ENCODE measurements at regions not wholly inside any gene's neighbourhood (a gene's known extent, or its start where the extent isn't known, plus 50 kb on each side); places are given as distances from the start of the nearest gene placed in this dataset.

- DNase-seq = no peak
- H3K27me3 ChIP-seq (replicated peaks in 2 of 5; ENCODE audit: control insufficient read depth in 4 of 5, insufficient read depth in 5 of 5, low read length in 4 of 5) = peaks cover 0 to 21% (median 8%) of the 10 kb centered on the region in 5 experiments
- no peak overlapping the region for H3K27ac ChIP-seq (ENCODE audit: insufficient read depth in 1 of 2, low read depth in 1 of 2, low read length in 2 of 2, poor library complexity in 1 of 2, severe bottlenecking in 2 of 2)
- WGBS (ENCODE audit: insufficient coverage) = 51% methylated on average over 9 of the region's 9 CpGs
- ChIA-PET CTCF (interaction anchor here (1.1 kb wide), 1 partner anchor 9 kb away, joined by 3 read pairs; no protein-coding TSS in a partner anchor), POLR2A (no interaction called here)
- H3K4me3 ChIP-seq (ENCODE audit: control insufficient read depth in 1 of 7, extremely low read depth in 1 of 7, insufficient read depth in 4 of 7, low read depth in 2 of 7, low read length in 6 of 7) = no peak overlapping the region
- no peaks in the 10 kb centered on the region for H3K9me3 ChIP-seq (ENCODE audit: control extremely low read depth in 1 of 5, control insufficient read depth in 4 of 5, insufficient read depth in 2 of 5, low read depth in 1 of 5, low read length in 4 of 5)
- H3K36me3 ChIP-seq (ENCODE audit: control insufficient read depth in 4 of 4, insufficient read depth in 4 of 4, low read length in 3 of 4) = no peaks in the 10 kb centered on the region
- no peaks in the 10 kb centered on the region for H3K4me1 ChIP-seq (ENCODE audit: control extremely low read depth in 1 of 4, control insufficient read depth in 4 of 4, insufficient read depth in 4 of 4, low read length in 3 of 4)
These were observed 329.7 kb downstream of the UQCRFS1 start for GRCh38 chr19:28883241-28883693.

DNA sequence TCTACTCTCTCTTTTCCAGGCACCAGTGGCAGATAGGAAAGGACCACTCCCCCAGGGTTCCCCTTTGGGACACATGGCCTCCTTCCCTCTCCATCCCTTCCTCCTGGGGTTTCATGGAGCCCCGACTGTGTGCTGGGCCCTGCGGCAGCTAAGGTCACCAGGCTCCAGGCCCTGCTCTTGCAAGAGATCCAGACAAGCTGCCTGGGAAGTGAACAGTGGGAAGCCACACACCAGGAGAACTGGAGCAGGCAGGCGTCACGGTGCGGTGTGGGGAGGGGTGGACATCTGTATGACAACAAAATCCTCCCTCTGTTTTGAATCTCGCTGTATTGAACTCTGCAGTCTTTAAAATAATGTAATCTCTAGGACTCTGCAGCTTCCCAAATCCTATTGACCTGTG lies 330.1 kb downstream of the UQCRFS1 start:
- no peak for DNase-seq
- no peak overlapping the region for H3K27ac ChIP-seq (ENCODE audit: insufficient read depth in 1 of 2, low read depth in 1 of 2, low read length in 2 of 2, poor library complexity in 1 of 2, severe bottlenecking in 2 of 2)
- H3K4me3 ChIP-seq (ENCODE audit: control insufficient read depth in 1 of 7, extremely low read depth in 1 of 7, insufficient read depth in 4 of 7, low read depth in 2 of 7, low read length in 6 of 7) = no peak overlapping the region
- no peaks in the 10 kb centered on the region for H3K9me3 ChIP-seq (ENCODE audit: control extremely low read depth in 1 of 5, control insufficient read depth in 4 of 5, insufficient read depth in 2 of 5, low read depth in 1 of 5, low read length in 4 of 5)
- H3K27me3 ChIP-seq (replicated peaks in 2 of 5; ENCODE audit: control insufficient read depth in 4 of 5, insufficient read depth in 5 of 5, low read length in 4 of 5) = peaks cover 0 to 18% (median 8%) of the 10 kb centered on the region in 5 experiments
- POLR2A ChIA-PET = no interaction called here
- CTCF ChIA-PET = interaction anchor here (1.1 kb wide), 1 partner anchor 8 kb away, joined by 3 read pairs; no protein-coding TSS in a partner anchor
- H3K36me3 ChIP-seq (ENCODE audit: control insufficient read depth in 4 of 4, insufficient read depth in 4 of 4, low read length in 3 of 4) = no peaks in the 10 kb centered on the region
- WGBS (ENCODE audit: insufficient coverage) = 61% methylated on average over 4 of the region's 6 CpGs
- H3K4me1 ChIP-seq (ENCODE audit: control extremely low read depth in 1 of 4, control insufficient read depth in 4 of 4, insufficient read depth in 4 of 4, low read length in 3 of 4) = no peaks in the 10 kb centered on the region

DNA sequence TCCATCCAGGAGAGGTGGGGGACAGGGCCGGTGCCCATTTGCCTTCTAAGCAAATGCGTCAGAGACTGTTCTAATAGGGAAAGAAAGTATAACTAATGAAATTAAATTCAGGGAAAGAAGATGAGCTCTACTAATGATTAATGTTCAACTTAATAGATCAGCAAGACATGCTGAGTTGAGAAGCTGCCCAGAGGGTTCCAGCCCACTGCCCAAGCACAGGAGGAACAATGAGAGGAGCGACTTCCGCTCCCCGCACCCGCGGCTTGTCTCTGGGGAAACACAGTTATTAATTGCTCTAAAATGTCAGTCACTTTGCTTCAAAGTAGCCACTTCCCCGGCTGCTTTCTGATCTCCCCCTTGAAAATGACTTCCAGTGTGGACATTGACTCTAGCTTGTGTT lies 331.3 kb downstream of the UQCRFS1 start:
- H3K9me3 ChIP-seq (ENCODE audit: control extremely low read depth in 1 of 5, control insufficient read depth in 4 of 5, insufficient read depth in 2 of 5, low read depth in 1 of 5, low read length in 4 of 5) = no peaks in the 10 kb centered on the region
- H3K27ac ChIP-seq (ENCODE audit: insufficient read depth in 1 of 2, low read depth in 1 of 2, low read length in 2 of 2, poor library complexity in 1 of 2, severe bottlenecking in 2 of 2) = no peak overlapping the region
- no peak overlapping the region for H3K4me3 ChIP-seq (ENCODE audit: control insufficient read depth in 1 of 7, extremely low read depth in 1 of 7, insufficient read depth in 4 of 7, low read depth in 2 of 7, low read length in 6 of 7)
- H3K36me3 ChIP-seq (ENCODE audit: control insufficient read depth in 4 of 4, insufficient read depth in 4 of 4, low read length in 3 of 4) = no peaks in the 10 kb centered on the region
- ChIA-PET CTCF (interaction anchor here (1.0 kb wide), 2 partner anchors 9 to 144 kb away, joined by 3 to 4 read pairs; no protein-coding TSS in a partner anchor), POLR2A (no interaction called here)
- DNase-seq = no peak
- no peaks in the 10 kb centered on the region for H3K4me1 ChIP-seq (ENCODE audit: control extremely low read depth in 1 of 4, control insufficient read depth in 4 of 4, insufficient read depth in 4 of 4, low read length in 3 of 4)
- H3K27me3 ChIP-seq (replicated peaks in 2 of 5; ENCODE audit: control insufficient read depth in 4 of 5, insufficient read depth in 5 of 5, low read length in 4 of 5) = peaks cover 0 to 15% (median 8%) of the 10 kb centered on the region in 5 experiments
- 32% methylated on average over 6 of the region's 8 CpGs for WGBS (ENCODE audit: insufficient coverage)

- DNase-seq = no peak
- 64% methylated on average over 6 of the region's 10 CpGs for WGBS (ENCODE audit: insufficient coverage)
- H3K4me1 ChIP-seq (ENCODE audit: control extremely low read depth in 1 of 4, control insufficient read depth in 4 of 4, insufficient read depth in 4 of 4, low read length in 3 of 4) = no peaks in the 10 kb centered on the region
- ChIA-PET POLR2A (no interaction called here), CTCF (interaction anchor here (1.0 kb wide), 2 partner anchors 8 to 143 kb away, joined by 3 to 4 read pairs; no protein-coding TSS in a partner anchor)
- H3K36me3 ChIP-seq (ENCODE audit: control insufficient read depth in 4 of 4, insufficient read depth in 4 of 4, low read length in 3 of 4) = no peaks in the 10 kb centered on the region
- H3K9me3 ChIP-seq (ENCODE audit: control extremely low read depth in 1 of 5, control insufficient read depth in 4 of 5, insufficient read depth in 2 of 5, low read depth in 1 of 5, low read length in 4 of 5) = no peaks in the 10 kb centered on the region
- peaks cover 0 to 15% (median 8%) of the 10 kb centered on the region in 5 experiments for H3K27me3 ChIP-seq (replicated peaks in 2 of 5; ENCODE audit: control insufficient read depth in 4 of 5, insufficient read depth in 5 of 5, low read length in 4 of 5)
- H3K4me3 ChIP-seq (ENCODE audit: control insufficient read depth in 1 of 7, extremely low read depth in 1 of 7, insufficient read depth in 4 of 7, low read depth in 2 of 7, low read length in 6 of 7) = no peak overlapping the region
- no peak overlapping the region for H3K27ac ChIP-seq (ENCODE audit: insufficient read depth in 1 of 2, low read depth in 1 of 2, low read length in 2 of 2, poor library complexity in 1 of 2, severe bottlenecking in 2 of 2)
These were observed 332.1 kb downstream of the UQCRFS1 start for GRCh38 chr19:28880735-28881401.

DNA sequence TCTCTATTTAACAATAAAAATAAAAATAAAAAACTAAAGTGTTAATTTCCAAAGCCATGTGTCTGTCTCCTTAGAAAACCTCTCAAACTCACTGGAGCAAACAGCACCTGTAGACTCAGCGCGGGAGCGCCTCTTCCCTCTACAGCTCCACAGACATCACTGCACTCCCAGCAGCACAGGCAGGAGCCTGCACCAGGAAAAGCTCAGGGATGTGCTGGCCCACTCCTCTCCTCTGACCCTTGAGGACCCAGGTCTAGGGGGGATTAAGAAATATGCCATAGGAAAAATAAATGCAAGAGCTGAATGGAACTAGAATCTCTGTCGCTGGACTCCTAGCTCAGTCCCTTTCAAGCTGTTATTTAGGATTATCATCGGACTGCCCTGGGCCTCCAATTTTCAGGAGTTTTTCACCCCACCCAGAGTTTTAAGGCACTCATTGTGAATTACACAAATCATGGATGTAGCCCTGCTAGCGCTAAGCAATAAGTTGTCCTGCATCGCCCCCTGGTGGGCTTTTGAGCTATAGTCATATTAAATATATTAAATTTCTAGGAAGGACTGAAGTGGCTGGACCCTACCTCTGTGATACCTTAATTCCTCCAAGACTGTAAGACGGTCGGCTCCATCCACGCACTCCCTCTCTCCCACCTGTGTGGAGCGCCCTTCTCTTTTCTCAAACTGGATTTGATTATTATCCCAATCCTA lies 333.9 kb downstream of the UQCRFS1 start:
- H3K36me3 ChIP-seq (ENCODE audit: control insufficient read depth in 4 of 4, insufficient read depth in 4 of 4, low read length in 3 of 4) = no peaks in the 10 kb centered on the region
- H3K9me3 ChIP-seq (ENCODE audit: control extremely low read depth in 1 of 5, control insufficient read depth in 4 of 5, insufficient read depth in 2 of 5, low read depth in 1 of 5, low read length in 4 of 5) = no peaks in the 10 kb centered on the region
- peaks cover 0 to 15% (median 6%) of the 10 kb centered on the region in 5 experiments for H3K27me3 ChIP-seq (replicated peaks in 2 of 5; ENCODE audit: control insufficient read depth in 4 of 5, insufficient read depth in 5 of 5, low read length in 4 of 5)
- DNase-seq = peak; percentile 64 to 84 (median 71)
- no peaks in the 10 kb centered on the region for H3K4me1 ChIP-seq (ENCODE audit: control extremely low read depth in 1 of 4, control insufficient read depth in 4 of 4, insufficient read depth in 4 of 4, low read length in 3 of 4)
- no peak overlapping the region for H3K27ac ChIP-seq (ENCODE audit: insufficient read depth in 1 of 2, low read depth in 1 of 2, low read length in 2 of 2, poor library complexity in 1 of 2, severe bottlenecking in 2 of 2)
- H3K4me3 ChIP-seq (ENCODE audit: control insufficient read depth in 1 of 7, extremely low read depth in 1 of 7, insufficient read depth in 4 of 7, low read depth in 2 of 7, low read length in 6 of 7) = no peak overlapping the region
- WGBS (ENCODE audit: insufficient coverage) = 34% methylated on average over 9 of the region's 11 CpGs
- ChIA-PET POLR2A (no interaction called here), CTCF (interaction anchor here (0.8 to 2.2 kb wide), 10 partner anchors 11 to 913 kb away, joined by 3 to 8 read pairs (median 4); no protein-coding TSS in a partner anchor)

DNA sequence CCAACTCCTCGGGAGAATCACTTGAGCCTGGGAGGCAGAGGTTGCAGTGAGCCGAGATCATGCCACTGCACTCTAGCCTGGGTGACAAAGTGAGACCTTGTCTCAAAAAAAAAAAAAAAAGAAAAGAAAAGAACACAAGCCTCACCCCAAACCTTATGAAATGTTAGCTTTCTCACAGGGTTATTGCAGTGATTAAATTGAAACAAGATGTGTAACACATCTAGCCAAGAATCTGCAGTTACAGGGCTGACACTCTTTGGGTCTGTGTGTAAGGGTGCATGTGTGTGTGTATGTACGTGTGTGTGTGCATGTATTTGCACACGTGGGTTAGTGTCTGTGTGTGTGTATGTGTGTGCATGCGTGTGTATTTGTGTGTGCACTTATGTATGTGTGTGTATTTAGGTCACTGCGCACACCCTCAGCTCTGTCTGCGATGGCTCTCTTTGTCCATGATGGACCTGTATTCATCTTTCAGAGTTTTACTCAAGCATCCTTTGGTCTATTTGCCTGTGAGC lies 336.3 kb downstream of the UQCRFS1 start:
- ChIA-PET POLR2A (no interaction called here), CTCF (interaction anchor here (2.2 kb wide), 1 partner anchor 142 kb away, joined by 8 read pairs; no protein-coding TSS in a partner anchor)
- no peak overlapping the region for H3K27ac ChIP-seq (ENCODE audit: insufficient read depth in 1 of 2, low read depth in 1 of 2, low read length in 2 of 2, poor library complexity in 1 of 2, severe bottlenecking in 2 of 2)
- 86% methylated on average over 5 of the region's 7 CpGs for WGBS (ENCODE audit: insufficient coverage)
- no peak for DNase-seq
- no peaks in the 10 kb centered on the region for H3K36me3 ChIP-seq (ENCODE audit: control insufficient read depth in 4 of 4, insufficient read depth in 4 of 4, low read length in 3 of 4)
- H3K9me3 ChIP-seq (ENCODE audit: control extremely low read depth in 1 of 5, control insufficient read depth in 4 of 5, insufficient read depth in 2 of 5, low read depth in 1 of 5, low read length in 4 of 5) = no peaks in the 10 kb centered on the region
- H3K4me3 ChIP-seq (ENCODE audit: control insufficient read depth in 1 of 7, extremely low read depth in 1 of 7, insufficient read depth in 4 of 7, low read depth in 2 of 7, low read length in 6 of 7) = no peak overlapping the region
- H3K27me3 ChIP-seq (replicated peaks in 2 of 5; ENCODE audit: control insufficient read depth in 4 of 5, insufficient read depth in 5 of 5, low read length in 4 of 5) = peaks cover 0 to 7% (median 2%) of the 10 kb centered on the region in 5 experiments
- no peaks in the 10 kb centered on the region for H3K4me1 ChIP-seq (ENCODE audit: control extremely low read depth in 1 of 4, control insufficient read depth in 4 of 4, insufficient read depth in 4 of 4, low read length in 3 of 4)

DNA sequence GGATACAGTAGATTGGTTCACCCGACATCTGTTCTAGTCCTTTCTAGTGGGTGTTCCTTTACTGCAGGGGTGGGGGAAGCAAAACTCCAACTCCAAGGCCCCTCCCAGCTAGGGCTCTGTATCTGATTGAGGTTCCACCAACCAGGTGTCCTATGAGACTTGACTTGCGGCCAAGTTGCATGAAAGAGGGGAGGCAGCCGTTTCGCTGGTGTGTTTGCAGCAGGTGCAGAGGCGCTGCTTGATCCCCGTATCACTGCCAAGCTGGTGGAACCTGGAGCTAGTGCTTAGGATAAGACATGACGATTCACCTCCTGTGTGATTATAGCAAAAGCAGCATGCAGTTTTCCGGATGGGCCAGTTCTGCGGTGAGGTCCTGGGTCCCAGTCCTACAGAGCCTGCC lies 338.2 kb downstream of the UQCRFS1 start:
- H3K4me1 ChIP-seq (ENCODE audit: control extremely low read depth in 1 of 4, control insufficient read depth in 4 of 4, insufficient read depth in 4 of 4, low read length in 3 of 4) = no peaks in the 10 kb centered on the region
- no peak for DNase-seq
- no peak overlapping the region for H3K27ac ChIP-seq (ENCODE audit: insufficient read depth in 1 of 2, low read depth in 1 of 2, low read length in 2 of 2, poor library complexity in 1 of 2, severe bottlenecking in 2 of 2)
- POLR2A ChIA-PET = no interaction called here
- H3K4me3 ChIP-seq (ENCODE audit: control insufficient read depth in 1 of 7, extremely low read depth in 1 of 7, insufficient read depth in 4 of 7, low read depth in 2 of 7, low read length in 6 of 7) = no peak overlapping the region
- 92% methylated on average over 9 of the region's 9 CpGs for WGBS (ENCODE audit: insufficient coverage)
- no peaks in the 10 kb centered on the region for H3K9me3 ChIP-seq (ENCODE audit: control extremely low read depth in 1 of 5, control insufficient read depth in 4 of 5, insufficient read depth in 2 of 5, low read depth in 1 of 5, low read length in 4 of 5)
- no peaks in the 10 kb centered on the region for H3K36me3 ChIP-seq (ENCODE audit: control insufficient read depth in 4 of 4, insufficient read depth in 4 of 4, low read length in 3 of 4)
- CTCF ChIA-PET = interaction anchor here (0.7 kb wide), 1 partner anchor 9 kb away, joined by 3 read pairs; no protein-coding TSS in a partner anchor
- H3K27me3 ChIP-seq (replicated peaks in 2 of 5; ENCODE audit: control insufficient read depth in 4 of 5, insufficient read depth in 5 of 5, low read length in 4 of 5) = peaks cover 0 to 3% (median 0%) of the 10 kb centered on the region in 5 experiments

Measured in common myeloid progenitor, CD34-positive (primary cell).